Testis (tissue), 2 donors: ENCODE measurements at regions not wholly inside any gene's neighbourhood (a gene's known extent, or its start where the extent isn't known, plus 50 kb on each side); places are given as distances from the start of the nearest gene placed in this dataset.

Experiments used
- DNase-seq: peaks from one replicate; pipeline ENCODE4 v3.0.0-alpha.2; 2019
- H3K27ac ChIP-seq, 2 donors: fragments of 200-600 bp; sonication (generic); one replicate each; pipeline ENCODE4 v1.5.1; 2019
- H3K27me3 ChIP-seq: fragments of 200-600 bp; sonication (generic); one replicate; pipeline ENCODE4 v1.5.1; 2019
- H3K36me3 ChIP-seq: fragments of 200-600 bp; sonication (generic); one replicate; pipeline ENCODE4 v1.5.1; 2017; ENCODE audit warnings: low read depth; ENCODE audit errors: missing control alignments
- H3K4me1 ChIP-seq: fragments of 200-600 bp; sonication (generic); one replicate; pipeline ENCODE4 v1.5.1; 2019
- H3K4me3 ChIP-seq, 2 donors: fragments of 200-600 bp; sonication (generic); one replicate each; pipeline ENCODE4 v1.5.1; 2017 to 2019
- H3K9me3 ChIP-seq: fragments of 200-600 bp; sonication (generic); one replicate; pipeline ENCODE4 v1.5.1; 2017
- CTCF ChIP-seq, 3 experiments: fragments of 450-650 bp in 2 of 3; fragments of 200-600 bp in 1 of 3; sonication (generic) in 1 of 3; IDR thresholded peaks; one replicate each; pipeline ENCODE4 v1.5.1; 2016 to 2019; ENCODE audit warnings: antibody characterized with exemption in 3 of 3, mild to moderate bottlenecking in 2 of 3, moderate library complexity in 1 of 3
- POLR2A ChIP-seq: fragments of 450-650 bp; IDR thresholded peaks from one replicate; pipeline ENCODE4 v1.6.1; 2017; ENCODE audit warnings: antibody characterized with exemption, mild to moderate bottlenecking, moderate library complexity
- WGBS, 2 donors: methylation state at CpG; one replicate each; pipeline ENCODE4 v1.1.5; 2018; 5-methylcytosine and 5-hydroxymethylcytosine counted together
- intact Hi-C: fragments of 100-400 bp; cut with DNase I; formaldehyde crosslinking; loops from one replicate; pipeline ENCODE4 v1.15.1; 2023; ENCODE audit warnings: low total_unique reads

GRCh38 chr12:128114485-128114884 is 152.5 kb upstream of the TMEM132C start:
- TF ChIP-seq POLR2A (no peak), CTCF (IDR thresholded peaks at IDR 0.05) (no peak)
- H3K9me3 ChIP-seq: no peaks in the 10 kb centered on the region
- no peak overlapping the region for H3K4me3 ChIP-seq
- H3K27me3 ChIP-seq: no peaks in the 10 kb centered on the region
- 88 to 98% methylated on average over 2 of the region's 2 CpGs for WGBS, 2 donors
- DNase-seq: no peak
- no peaks in the 10 kb centered on the region for H3K36me3 ChIP-seq
- intact Hi-C loops: no loop called here
- no peaks in the 10 kb centered on the region for H3K4me1 ChIP-seq
- no peak overlapping the region for H3K27ac ChIP-seq

GRCh38 chr12:128116537-128116936 is 150.4 kb upstream of the TMEM132C start:
- DNase-seq: no peak
- Histone ChIP-seq H3K36me3 (no peaks in the 10 kb centered on the region), H3K4me1 (no peaks in the 10 kb centered on the region), H3K9me3 (no peaks in the 10 kb centered on the region), H3K4me3 (no peak overlapping the region), H3K27ac (no peak overlapping the region), H3K27me3 (no peaks in the 10 kb centered on the region)
- intact Hi-C loops: no loop called here
- no peak for TF ChIP-seq POLR2A
- TF ChIP-seq CTCF (IDR thresholded peaks at IDR 0.05): no peak
- WGBS, 2 donors: 89 to 93% methylated on average over 5 of the region's 5 CpGs

- DNase-seq: no peak
- 86 to 88% methylated on average over 4 of the region's 4 CpGs for WGBS, 2 donors
- Histone ChIP-seq H3K27me3 (no peaks in the 10 kb centered on the region), H3K9me3 (no peaks in the 10 kb centered on the region), H3K4me3 (no peak overlapping the region), H3K36me3 (no peaks in the 10 kb centered on the region), H3K4me1 (no peaks in the 10 kb centered on the region), H3K27ac (no peak overlapping the region)
- intact Hi-C loops: no loop called here
- TF ChIP-seq POLR2A: no peak
- TF ChIP-seq CTCF (IDR thresholded peaks at IDR 0.05): no peak
Observed at GRCh38 chr12:128120035-128120434, 146.9 kb upstream of the TMEM132C start.

GRCh38 chr12:128121424-128121823 is 145.5 kb upstream of the TMEM132C start:
- TF ChIP-seq CTCF (IDR thresholded peaks at IDR 0.05) (no peak), POLR2A (no peak)
- intact Hi-C loops: no loop called here
- Histone ChIP-seq H3K9me3 (no peaks in the 10 kb centered on the region), H3K4me1 (no peaks in the 10 kb centered on the region), H3K36me3 (no peaks in the 10 kb centered on the region), H3K4me3 (no peak overlapping the region), H3K27ac (no peak overlapping the region), H3K27me3 (no peaks in the 10 kb centered on the region)
- peak; percentile 28 for DNase-seq
- WGBS, 2 donors: 45 to 47% methylated on average over 3 of the region's 3 CpGs

GRCh38 chr12:128123096-128123495 is 143.9 kb upstream of the TMEM132C start:
- no peaks in the 10 kb centered on the region for H3K27me3 ChIP-seq
- no peaks in the 10 kb centered on the region for H3K36me3 ChIP-seq
- no peak overlapping the region for H3K27ac ChIP-seq
- no peaks in the 10 kb centered on the region for H3K9me3 ChIP-seq
- peaks cover 8% of the 10 kb centered on the region for H3K4me1 ChIP-seq
- no peak for DNase-seq
- H3K4me3 ChIP-seq: no peak overlapping the region
- TF ChIP-seq POLR2A: no peak
- TF ChIP-seq CTCF (IDR thresholded peaks at IDR 0.05): no peak
- intact Hi-C loops: no loop called here
- 91 to 97% methylated on average over 8 of the region's 8 CpGs for WGBS, 2 donors
